HEK293T (cell line): ENCODE measurements at regions not wholly inside any gene's neighbourhood (a gene's known extent, or its start where the extent isn't known, plus 50 kb on each side); places are given as distances from the start of the nearest gene placed in this dataset.

ENCODE experiments used
- ARNT ChIP-seq: fragments of 450-650 bp; IDR thresholded peaks from 2 replicates; pipeline ENCODE4 v1.6.1; 2017; ENCODE audit warnings: mild to moderate bottlenecking
- BHLHE40 ChIP-seq: fragments of 450-650 bp; IDR thresholded peaks from 2 replicates; pipeline ENCODE4 v1.6.1; 2016; ENCODE audit warnings: mild to moderate bottlenecking, moderate library complexity, borderline replicate concordance
- HDGF ChIP-seq: fragments of 450-650 bp; IDR thresholded peaks from 2 replicates; pipeline ENCODE4 v1.6.1; 2017; ENCODE audit warnings: antibody characterized with exemption, borderline replicate concordance
- SP1 ChIP-seq: fragments of 450-650 bp; IDR thresholded peaks from 2 replicates; pipeline ENCODE4 v1.6.1; 2017
- SUZ12 ChIP-seq: fragments of 450-650 bp; IDR thresholded peaks from 2 replicates; pipeline ENCODE4 v1.6.1; 2016; ENCODE audit warnings: mild to moderate bottlenecking
- TARDBP ChIP-seq: fragments of 450-650 bp; IDR thresholded peaks from 2 replicates; pipeline ENCODE4 v1.6.1; 2016

DNA sequence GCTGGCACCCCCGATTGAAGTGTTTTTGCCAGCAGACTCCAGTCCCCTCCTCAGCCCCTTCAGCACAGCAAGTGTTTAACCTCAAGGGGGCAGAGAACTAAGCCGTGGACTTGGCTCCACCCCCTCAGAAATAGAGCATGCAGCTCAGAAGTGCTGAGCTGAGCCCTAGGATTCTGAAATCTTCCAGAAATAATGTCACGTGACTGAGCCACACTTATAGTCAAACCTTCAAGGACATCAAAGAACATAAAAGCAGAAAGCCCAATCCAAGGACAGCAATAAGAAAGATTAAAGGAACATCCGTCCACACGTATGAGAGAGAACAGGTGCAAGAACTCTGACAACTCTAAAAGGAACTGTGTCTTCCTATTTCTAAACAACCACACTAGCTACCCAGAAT, 317.7 kb upstream of the LRFN5 start:
- no peak for TF ChIP-seq SUZ12
- TF ChIP-seq HDGF = no peak
- no peak for TF ChIP-seq ARNT
- no peak for TF ChIP-seq TARDBP
- no peak for TF ChIP-seq BHLHE40
- TF ChIP-seq SP1 = no peak
